ENCODE measurements at regions not wholly inside any gene's neighbourhood (a gene's known extent, or its start where the extent isn't known, plus 50 kb on each side); places are given as distances from the start of the nearest gene placed in this dataset.

- no peak for TF ChIP-seq CTCF (IDR thresholded peaks at IDR 0.05)
- no peak for TF ChIP-seq SP1 (CRISPR knock-in tag; conservative IDR thresholded peaks at IDR 0.05)
- TF ChIP-seq MLX (CRISPR knock-in tag; IDR thresholded peaks at IDR 0.05): no peak
- TF ChIP-seq AFF4 (CRISPR knock-in tag; IDR thresholded peaks at IDR 0.05; ENCODE audit: borderline replicate concordance): no peak
- TF ChIP-seq MAX (CRISPR knock-in tag; IDR thresholded peaks at IDR 0.05): no peak
- TF ChIP-seq RELA (CRISPR knock-in tag; IDR thresholded peaks at IDR 0.05; ENCODE audit: borderline replicate concordance): no peak
Observed at GRCh38 chr2:78928502-78928901, 97.0 kb upstream of the REG3G start.
